LHCN-M2 (cell line): ENCODE measurements at regions not wholly inside any gene's neighbourhood (a gene's known extent, or its start where the extent isn't known, plus 50 kb on each side); places are given as distances from the start of the nearest gene placed in this dataset.

Experiments used
- DNase-seq: peaks from one replicate; pipeline ENCODE4 v3.0.0-alpha.2; 2012; ENCODE audit warnings: low read depth

DNA sequence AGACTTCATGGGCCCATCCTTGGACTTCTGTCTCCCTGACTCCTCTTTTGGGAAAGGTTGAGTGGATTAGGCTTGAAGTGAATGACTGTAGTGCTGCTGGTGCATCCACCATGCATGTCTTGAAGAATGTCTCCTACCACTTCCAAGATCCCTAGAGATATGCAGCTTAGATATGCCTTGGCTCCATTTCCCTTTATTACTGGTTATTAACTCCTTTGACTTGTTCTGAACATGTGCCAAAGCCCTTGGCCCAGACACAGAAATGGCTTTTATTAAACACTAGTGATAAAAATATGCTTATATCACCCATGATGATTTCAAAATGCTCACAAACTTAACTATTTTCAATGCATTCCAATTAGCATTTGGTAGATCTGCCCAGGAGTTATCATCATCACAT, 90.0 kb upstream of the SLC14A2 start:
- no peak for DNase-seq

- no peak for DNase-seq
Observed at GRCh38 chr18:45526114-45526841, 89.0 kb upstream of the SLC14A2 start.

DNA sequence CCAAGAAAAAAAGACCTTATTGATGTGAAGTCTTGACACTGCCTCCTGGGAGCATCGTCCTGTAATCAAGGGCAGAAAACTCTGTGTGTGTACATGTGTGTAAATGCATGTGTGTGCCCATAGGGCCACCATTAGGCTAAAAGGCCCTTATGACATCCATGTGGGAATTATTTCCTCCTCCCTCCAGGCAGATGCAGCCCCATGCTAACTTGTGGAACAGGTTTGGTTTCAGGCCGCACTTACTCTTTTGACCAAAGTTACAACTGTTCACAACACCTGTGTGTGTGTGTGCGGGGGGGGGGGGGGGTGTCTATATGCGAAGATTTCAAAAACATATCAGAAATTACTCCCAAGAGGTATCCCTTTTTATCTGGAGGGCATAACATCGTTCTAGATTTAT, 87.4 kb upstream of the SLC14A2 start:
- DNase-seq, result no peak

DNA sequence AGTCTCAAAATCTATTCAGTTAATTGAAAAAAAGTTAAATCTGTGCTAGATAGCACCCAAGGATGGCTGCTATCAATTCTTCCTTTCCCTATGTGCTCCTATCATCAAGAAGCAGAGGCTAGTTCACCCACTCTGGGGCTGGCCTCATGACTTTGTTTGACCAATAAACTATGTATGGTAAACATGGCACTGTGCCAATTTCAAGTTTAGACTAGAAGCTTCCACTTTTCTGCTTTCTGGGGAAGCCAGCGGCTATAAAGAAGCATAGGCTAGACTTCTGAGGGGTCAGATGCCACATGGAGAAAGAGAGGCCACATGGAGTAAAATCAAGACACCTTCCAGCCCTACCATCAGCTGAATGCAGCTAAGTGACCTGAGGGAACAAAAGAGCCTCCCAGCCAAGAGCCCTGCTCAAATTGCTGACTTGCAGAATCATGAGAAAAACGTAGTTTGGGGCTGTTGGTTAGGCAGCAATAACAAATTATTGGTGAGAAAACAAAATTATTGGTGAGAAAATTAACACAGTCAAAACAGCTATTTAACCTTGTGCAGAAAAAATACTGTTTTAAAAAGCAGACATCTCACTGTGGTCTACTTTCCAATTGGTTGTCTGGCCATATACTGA, 86.5 kb upstream of the SLC14A2 start:
- DNase-seq, result no peak

- DNase-seq, result no peak
Observed at GRCh38 chr18:45538444-45538843, 76.8 kb upstream of the SLC14A2 start.

GRCh38 chr18:45539491-45539891, 75.8 kb upstream of the SLC14A2 start:
- DNase-seq, result no peak

- no peak for DNase-seq
Observed at GRCh38 chr18:45540125-45540524, 75.2 kb upstream of the SLC14A2 start.

DNA sequence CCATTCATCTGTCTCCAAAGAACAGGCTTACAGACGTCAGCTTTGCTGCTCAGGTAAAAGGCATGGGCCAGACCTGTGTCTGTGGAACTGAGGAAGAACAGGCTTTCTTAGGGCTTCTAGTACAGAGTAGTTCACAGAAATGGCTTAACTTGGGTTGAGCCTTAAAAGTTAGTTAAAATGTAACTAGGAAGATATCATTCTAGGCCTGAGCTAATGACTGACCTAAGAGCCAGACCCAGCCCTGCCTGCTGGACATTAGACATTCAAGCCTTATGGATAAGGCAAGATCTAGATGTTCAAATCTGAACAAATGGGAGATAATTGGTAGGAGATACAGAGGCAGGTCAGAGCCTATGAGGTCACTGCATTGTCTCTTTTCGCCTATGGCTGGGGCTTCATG, 73.9 kb upstream of the SLC14A2 start:
- no peak for DNase-seq

DNA sequence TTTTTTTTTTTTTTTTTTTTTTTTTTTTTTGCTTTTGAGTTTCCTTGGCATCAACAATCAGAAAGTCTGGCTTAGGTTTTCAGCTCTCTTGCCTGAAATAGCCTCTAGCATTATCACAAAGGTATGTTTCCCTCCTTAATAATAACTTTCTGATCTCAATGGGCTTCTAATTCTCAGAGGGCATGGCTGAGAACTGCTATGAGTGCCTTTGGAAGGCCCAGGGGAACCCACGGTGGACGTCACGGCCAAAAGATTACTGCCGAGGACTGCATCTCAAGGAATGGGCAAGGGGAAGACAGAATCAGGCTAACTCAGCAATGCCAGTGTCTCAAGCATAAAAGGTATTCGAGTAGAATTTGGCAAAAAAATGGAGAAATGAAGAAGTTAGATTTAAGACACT, 73.2 kb upstream of the SLC14A2 start:
- DNase-seq, result no peak

DNA sequence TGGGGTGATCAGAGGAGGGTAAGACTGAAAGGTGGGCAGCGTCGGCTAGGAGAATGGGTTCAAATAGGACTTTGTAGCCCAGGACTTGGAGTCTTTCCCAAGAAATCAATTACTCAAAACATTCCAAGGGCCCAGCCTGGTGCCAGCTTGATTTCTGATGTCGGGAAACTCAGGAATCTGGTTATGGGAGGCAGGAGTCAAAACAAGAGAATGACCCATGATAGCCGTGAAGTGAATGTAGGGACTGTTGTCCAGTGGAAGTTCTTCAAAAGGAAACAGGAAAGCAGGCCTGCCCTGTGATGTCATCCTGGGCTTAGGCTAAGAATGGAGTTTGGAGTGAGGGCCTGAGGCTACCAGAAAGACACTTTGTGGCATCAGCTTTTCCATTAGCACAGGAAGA, 67.4 kb upstream of the SLC14A2 start:
- DNase-seq, result no peak

GRCh38 chr18:45548614-45549013, 66.7 kb upstream of the SLC14A2 start:
- DNase-seq, result no peak

GRCh38 chr18:45549290-45549689, 66.0 kb upstream of the SLC14A2 start:
- DNase-seq, result no peak

- DNase-seq, result no peak
Observed at GRCh38 chr18:45551142-45551815, 64.0 kb upstream of the SLC14A2 start.

DNA sequence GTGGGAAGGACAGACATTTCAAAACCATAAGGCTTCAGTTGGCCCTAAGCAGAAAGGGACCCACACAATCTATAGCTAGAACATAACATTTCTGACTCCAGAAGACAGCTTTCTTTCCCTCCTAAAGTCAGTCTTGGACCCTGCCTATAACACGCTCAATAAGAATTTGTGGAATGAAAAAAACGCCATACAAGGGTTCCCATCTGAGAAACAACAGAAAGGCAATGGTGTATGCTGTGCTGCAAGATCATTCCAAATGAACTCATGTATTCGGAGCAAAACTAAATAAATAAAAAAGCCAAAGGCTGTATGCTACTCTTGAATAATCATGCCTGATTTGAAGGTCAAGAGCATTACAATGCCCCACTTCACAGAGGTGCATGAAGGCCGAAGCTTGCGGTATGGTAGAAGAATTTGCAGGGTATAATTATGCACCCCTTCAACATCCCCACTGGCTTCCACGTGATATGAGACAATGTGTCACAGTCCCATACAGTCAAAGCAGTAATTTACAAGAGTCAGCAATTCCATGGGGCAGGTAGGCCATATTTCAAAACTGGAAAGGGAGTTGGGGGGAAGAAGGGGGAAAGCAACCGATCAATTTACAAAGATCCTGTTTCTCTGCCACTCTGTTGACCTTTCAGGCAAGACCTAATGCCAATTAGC, 61.4 kb upstream of the SLC14A2 start:
- no peak for DNase-seq

DNA sequence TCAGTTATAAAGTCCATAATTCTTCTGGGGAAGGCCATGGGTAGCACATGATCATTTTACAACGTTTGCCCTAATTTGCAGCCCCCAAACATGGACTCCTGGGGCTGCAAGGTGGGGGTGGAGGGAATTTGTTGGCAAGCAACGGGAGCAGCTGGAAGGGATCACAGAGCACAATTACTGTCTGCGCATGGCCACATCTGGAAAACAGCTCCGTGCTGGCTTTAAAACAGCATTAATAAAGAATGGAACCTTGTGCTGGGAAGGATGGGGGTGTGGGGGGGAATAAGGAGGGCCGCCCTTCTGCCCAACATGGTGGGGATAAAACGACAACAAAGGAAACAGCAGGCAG, 60.9 kb upstream of the SLC14A2 start:
- DNase-seq, result no peak

GRCh38 chr18:45556222-45556621, 59.1 kb upstream of the SLC14A2 start:
- DNase-seq, result no peak

DNA sequence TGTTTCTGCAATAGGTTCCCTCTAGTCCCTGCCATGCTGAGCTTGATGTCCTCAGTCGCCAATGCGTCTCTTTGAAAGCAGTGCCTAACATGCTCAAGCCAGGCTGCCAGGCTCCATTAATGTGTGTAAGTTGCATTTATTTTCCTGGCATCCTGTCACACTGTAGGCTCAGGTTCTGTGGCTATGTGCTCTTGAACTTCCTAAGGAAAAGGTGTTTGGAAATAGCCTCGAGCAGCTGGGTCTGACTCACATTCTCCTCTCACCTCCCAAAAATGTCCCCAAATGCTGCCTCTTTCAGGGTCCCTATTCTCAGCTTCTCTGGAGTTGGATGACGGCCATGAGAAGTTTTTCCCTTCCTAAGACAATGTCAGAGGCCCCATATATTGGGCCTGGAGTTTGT, 58.0 kb upstream of the SLC14A2 start:
- no peak for DNase-seq

DNA sequence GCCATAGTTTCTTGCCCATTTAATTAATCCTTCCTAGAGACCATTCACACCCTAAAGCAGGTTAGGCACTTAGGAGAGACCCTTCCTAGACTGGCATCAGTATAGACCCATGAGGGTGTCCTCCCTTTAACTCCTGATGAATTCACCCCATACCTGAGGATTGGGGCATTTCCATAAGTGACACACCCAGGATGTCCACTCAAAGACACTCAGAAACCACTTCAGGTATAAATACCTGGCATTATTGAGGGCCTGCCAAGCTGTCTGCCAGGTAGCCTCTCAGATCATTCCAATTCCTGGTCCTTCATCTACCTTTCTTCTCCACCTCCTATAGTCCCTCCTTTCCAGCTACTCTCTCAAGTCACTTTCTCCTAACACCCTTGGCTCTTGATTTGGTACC, 57.5 kb upstream of the SLC14A2 start:
- DNase-seq, result no peak

DNA sequence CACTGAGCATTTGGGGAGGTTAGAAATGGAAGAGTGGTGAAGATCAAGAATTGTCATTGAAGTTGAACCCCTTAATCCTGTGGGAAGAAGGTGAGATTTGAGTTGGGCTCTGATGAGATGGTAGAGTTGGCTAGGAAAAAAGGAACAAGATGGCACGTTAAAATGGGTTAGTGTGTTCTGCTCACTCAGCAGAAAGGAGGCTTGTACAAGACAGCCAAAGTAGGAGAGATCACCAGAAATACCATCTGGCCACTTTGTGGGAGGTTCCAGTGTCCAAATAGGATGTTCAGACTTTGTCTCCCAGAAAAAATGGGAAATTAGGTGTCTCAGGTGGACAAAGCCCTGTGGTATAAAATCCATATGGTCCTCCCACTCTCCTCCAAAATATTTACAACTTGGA, 56.0 kb upstream of the SLC14A2 start:
- no peak for DNase-seq

GRCh38 chr18:45560870-45561269, 54.4 kb upstream of the SLC14A2 start:
- no peak for DNase-seq

DNA sequence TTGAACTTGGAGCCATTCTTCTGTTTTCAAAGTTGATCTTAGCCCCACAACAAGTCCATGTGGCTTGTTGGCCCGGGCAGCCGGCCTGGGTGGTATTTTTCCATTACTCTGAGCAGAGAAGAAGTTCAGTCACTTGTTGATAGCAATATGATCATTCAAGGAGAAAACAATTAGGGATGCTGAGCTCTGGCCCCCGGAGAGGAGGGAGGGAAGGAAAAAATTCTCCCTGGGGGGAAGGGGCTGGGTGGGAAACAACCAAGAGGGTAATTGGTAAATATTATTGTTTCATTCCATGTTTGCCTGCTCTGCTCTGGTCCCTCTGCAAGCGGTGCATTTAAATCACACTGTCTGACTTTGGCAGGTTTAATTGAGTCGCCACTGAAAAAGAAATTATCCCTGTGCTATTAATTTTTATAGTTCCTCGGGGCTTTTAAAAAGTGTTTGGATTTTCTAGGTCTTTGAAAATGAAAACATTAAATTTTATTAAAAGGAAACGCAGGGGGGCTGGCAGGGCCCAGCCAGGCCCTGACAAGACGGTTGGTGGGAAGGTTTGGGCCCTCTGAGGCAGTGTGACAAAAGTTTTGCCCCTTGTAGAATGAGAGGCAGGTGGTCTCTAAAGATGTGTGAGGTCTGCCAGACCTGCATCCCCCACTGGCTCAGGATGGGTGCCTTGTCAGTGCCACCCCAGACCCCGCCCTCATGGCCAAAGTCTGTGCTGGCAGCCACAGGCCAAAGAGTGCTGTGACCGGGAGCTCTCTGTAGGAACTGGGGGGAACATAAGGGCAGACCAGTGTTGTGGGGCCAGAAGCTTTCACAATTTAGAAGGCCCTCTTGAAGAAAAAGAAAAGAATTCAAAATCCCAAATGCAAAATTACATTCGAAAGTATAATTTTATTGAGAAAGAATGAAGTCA, 52.5 kb upstream of the SLC14A2 start:
- no peak for DNase-seq
